ENCODE measurements at regions not wholly inside any gene's neighbourhood (a gene's known extent, or its start where the extent isn't known, plus 50 kb on each side); places are given as distances from the start of the nearest gene placed in this dataset.

GRCh38 chr13:97583907-97584497, 150.0 kb downstream of the RAP2A start:
- peaks cover 16% of the 10 kb centered on the region for H3K4me1 Mint-ChIP-seq (ENCODE audit: unreplicated experiment)
- H3K27me3 Mint-ChIP-seq (ENCODE audit: unreplicated experiment): no peaks in the 10 kb centered on the region
- H3K27ac Mint-ChIP-seq (ENCODE audit: unreplicated experiment): no peak overlapping the region
- TF ChIP-seq CTCF (IDR thresholded peaks at IDR 0.05; ENCODE audit: unreplicated experiment): no peak
- H3K36me3 Mint-ChIP-seq (ENCODE audit: low read depth, unreplicated experiment): peaks cover 10% of the 10 kb centered on the region
- DNase-seq (ENCODE audit: low spot score): no peak
- no peak overlapping the region for H3K4me3 Mint-ChIP-seq (ENCODE audit: unreplicated experiment)
- H3K9me3 Mint-ChIP-seq (ENCODE audit: unreplicated experiment): no peaks in the 10 kb centered on the region

GRCh38 chr13:97586941-97587340, 153.0 kb downstream of the RAP2A start:
- Mint-ChIP-seq H3K27me3 (ENCODE audit: unreplicated experiment) (peaks cover 3% of the 10 kb centered on the region), H3K4me3 (ENCODE audit: unreplicated experiment) (peak overlapping the region; percentile 6), H3K9me3 (ENCODE audit: unreplicated experiment) (no peaks in the 10 kb centered on the region), H3K27ac (ENCODE audit: unreplicated experiment) (no peak overlapping the region), H3K36me3 (ENCODE audit: low read depth, unreplicated experiment) (peaks cover 10% of the 10 kb centered on the region), H3K4me1 (ENCODE audit: unreplicated experiment) (peaks cover 16% of the 10 kb centered on the region)
- DNase-seq (ENCODE audit: low spot score): no peak
- no peak for TF ChIP-seq CTCF (IDR thresholded peaks at IDR 0.05; ENCODE audit: unreplicated experiment)

GRCh38 chr13:97588993-97589392, 155.0 kb downstream of the RAP2A start:
- Mint-ChIP-seq H3K27me3 (ENCODE audit: unreplicated experiment) (peaks cover 3% of the 10 kb centered on the region), H3K4me1 (ENCODE audit: unreplicated experiment) (peaks cover 16% of the 10 kb centered on the region), H3K36me3 (ENCODE audit: low read depth, unreplicated experiment) (peaks cover 4% of the 10 kb centered on the region), H3K4me3 (ENCODE audit: unreplicated experiment) (no peak overlapping the region), H3K9me3 (ENCODE audit: unreplicated experiment) (no peaks in the 10 kb centered on the region), H3K27ac (ENCODE audit: unreplicated experiment) (no peak overlapping the region)
- TF ChIP-seq CTCF (IDR thresholded peaks at IDR 0.05; ENCODE audit: unreplicated experiment): no peak
- no peak for DNase-seq (ENCODE audit: low spot score)

- Mint-ChIP-seq H3K4me1 (ENCODE audit: unreplicated experiment) (no peaks in the 10 kb centered on the region), H3K4me3 (ENCODE audit: unreplicated experiment) (no peak overlapping the region), H3K27me3 (ENCODE audit: unreplicated experiment) (no peaks in the 10 kb centered on the region), H3K27ac (ENCODE audit: unreplicated experiment) (no peak overlapping the region), H3K36me3 (ENCODE audit: low read depth, unreplicated experiment) (no peaks in the 10 kb centered on the region), H3K9me3 (ENCODE audit: unreplicated experiment) (no peaks in the 10 kb centered on the region)
- TF ChIP-seq CTCF (IDR thresholded peaks at IDR 0.05; ENCODE audit: unreplicated experiment): no peak
- DNase-seq (ENCODE audit: low spot score): no peak
These were observed 166.6 kb downstream of the RAP2A start for GRCh38 chr13:97600458-97601075.

- no peak for TF ChIP-seq CTCF (IDR thresholded peaks at IDR 0.05; ENCODE audit: unreplicated experiment)
- no peaks in the 10 kb centered on the region for H3K4me1 Mint-ChIP-seq (ENCODE audit: unreplicated experiment)
- no peak overlapping the region for H3K27ac Mint-ChIP-seq (ENCODE audit: unreplicated experiment)
- H3K9me3 Mint-ChIP-seq (ENCODE audit: unreplicated experiment): no peaks in the 10 kb centered on the region
- no peaks in the 10 kb centered on the region for H3K36me3 Mint-ChIP-seq (ENCODE audit: low read depth, unreplicated experiment)
- no peak overlapping the region for H3K4me3 Mint-ChIP-seq (ENCODE audit: unreplicated experiment)
- no peak for DNase-seq (ENCODE audit: low spot score)
- H3K27me3 Mint-ChIP-seq (ENCODE audit: unreplicated experiment): peaks cover 1% of the 10 kb centered on the region
These were observed 181.3 kb downstream of the RAP2A start for GRCh38 chr13:97615266-97615665.

Measured in endothelial cell (in vitro differentiated cells).